IPS-NIHi7 (cell line): ENCODE measurements at regions not wholly inside any gene's neighbourhood (a gene's known extent, or its start where the extent isn't known, plus 50 kb on each side); places are given as distances from the start of the nearest gene placed in this dataset.
"Not testable (repeated sequence)": the region's sequence is repeated elsewhere in the genome, so short reads cannot be mapped to it uniquely, and the experiment has no call there.

ENCODE experiments used
- DNase-seq: peaks from one replicate; pipeline ENCODE4 v3.0.0; 2012; ENCODE audit warnings: mixed read lengths; ENCODE audit errors: extremely low spot score

GRCh38 chr4:181063212-181063611 lies 1180.0 kb upstream of the TENM3 start:
- no peak for DNase-seq

DNA sequence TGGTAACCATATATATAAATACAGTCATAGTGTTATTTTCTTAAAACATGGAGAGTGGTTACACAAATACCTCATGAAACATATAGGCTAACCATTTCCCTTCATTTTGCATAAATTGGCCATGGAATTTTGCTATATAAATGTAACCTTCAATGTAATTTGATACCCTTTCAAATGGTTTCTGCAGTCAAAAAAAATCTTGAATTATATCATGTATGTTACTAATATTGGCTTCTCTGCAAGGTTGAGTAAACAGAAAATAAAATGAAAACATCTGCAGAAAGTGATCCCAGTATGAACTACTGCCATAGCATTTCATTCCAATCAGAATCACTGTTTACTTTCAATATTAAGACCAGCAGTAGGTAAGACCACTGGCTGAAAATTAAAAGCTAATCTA lies 1165.9 kb upstream of the TENM3 start:
- DNase-seq = no peak

GRCh38 chr4:181078196-181078595 lies 1165.0 kb upstream of the TENM3 start:
- no peak for DNase-seq

DNA sequence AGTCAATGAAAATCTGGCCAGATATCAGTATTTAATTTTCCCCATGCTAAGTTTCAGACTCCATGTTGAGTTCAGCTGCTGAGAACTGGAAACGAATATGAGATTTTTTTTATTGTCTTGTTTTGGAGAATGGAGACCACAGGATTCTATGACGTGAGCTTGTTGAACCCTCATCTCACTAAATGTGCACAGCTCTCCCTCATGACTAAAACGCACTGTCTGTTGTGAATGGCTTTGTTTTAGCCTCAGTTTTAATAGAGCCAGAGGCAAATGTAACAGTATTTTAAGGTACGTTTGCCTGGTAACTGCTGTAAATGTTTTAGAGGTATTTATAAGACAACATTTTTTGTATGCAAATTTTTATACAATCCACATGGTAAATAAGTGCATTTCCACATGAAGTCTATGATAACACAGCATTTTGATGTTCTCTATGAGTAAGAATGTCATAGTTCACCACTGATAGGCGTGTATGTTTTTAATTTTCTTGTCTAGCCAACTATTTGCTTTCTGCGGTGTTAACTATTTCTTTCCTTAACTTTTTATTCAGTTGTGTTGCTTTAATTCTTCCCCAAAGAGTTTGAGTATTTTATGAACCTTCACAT lies 1159.3 kb upstream of the TENM3 start:
- DNase-seq = no peak

DNA sequence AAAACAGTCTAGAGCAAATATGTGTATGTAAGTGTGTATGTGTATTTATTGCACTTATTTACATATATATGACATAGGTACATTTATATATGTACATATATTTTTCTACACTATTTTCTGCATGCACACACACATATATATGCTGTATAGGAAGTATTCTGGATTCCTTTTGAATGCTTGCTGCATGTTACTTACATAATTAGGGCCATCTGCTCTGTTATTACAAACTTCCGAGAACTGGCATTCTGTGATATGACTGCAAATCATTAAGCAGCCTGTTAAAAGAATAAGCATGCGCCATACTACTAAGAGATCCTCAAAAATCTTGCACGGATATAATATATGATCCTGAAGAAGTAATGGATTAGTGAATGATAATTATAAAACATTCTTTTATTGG lies 1157.6 kb upstream of the TENM3 start:
- DNase-seq = no peak

DNA sequence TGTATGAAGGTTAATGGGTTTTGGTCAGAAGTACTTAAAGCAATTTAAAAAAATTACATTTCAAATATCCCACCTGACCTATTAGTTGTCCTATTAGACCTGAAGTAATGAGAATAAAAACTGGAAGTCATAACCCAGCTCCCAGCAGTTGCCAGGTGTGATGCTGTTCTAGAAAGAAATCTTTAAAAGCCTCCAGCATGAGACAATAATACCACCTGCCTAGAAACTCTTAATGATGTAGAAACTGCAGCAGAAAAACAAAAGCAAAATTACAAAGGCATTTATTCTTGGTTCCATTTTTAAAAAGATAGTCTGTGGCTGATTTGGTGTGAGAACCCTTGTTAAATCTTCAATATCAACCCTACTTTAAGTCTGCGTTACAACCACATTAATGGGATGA lies 1137.7 kb upstream of the TENM3 start:
- no peak for DNase-seq

GRCh38 chr4:181106398-181106797 lies 1136.8 kb upstream of the TENM3 start:
- no peak for DNase-seq

DNA sequence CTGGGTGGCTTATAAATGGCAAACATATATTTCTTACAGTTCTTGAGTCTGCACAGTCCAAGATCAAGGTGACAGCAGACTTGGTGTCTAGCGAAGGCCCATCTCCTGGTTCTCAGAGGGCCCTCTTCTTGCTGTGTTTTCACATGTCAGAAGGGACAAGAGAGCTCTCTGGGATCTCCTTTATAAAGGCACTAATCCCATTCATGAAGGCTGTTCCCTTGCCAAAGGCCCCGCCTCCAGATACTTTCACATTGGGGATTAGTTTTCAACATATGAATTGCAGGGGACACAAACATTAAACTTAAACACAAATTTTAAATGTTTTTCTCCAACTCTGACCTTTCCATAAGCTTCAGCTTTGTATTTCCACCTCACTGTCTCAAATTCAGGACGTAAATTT lies 1135.0 kb upstream of the TENM3 start:
- DNase-seq = no peak

GRCh38 chr4:181119186-181119585 lies 1124.0 kb upstream of the TENM3 start:
- DNase-seq = no peak

DNA sequence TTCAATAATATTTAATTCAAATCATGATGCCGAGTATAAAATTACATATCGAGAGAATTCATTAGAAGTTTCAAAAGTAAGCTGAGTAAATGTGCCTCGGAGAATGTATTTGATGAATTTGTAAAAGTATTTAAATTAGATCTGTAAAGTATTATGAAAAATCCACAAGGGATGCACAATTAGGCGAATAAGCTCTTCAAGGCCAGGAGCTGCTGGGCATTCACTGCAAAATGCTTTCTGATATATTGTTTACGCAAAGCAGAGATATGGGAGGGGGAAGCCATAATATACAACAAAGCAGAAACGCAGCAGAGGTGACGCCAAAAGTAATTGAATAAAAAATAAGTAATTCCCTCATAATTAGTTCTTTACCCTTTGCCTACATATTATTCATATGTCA lies 1121.5 kb upstream of the TENM3 start:
- no peak for DNase-seq

DNA sequence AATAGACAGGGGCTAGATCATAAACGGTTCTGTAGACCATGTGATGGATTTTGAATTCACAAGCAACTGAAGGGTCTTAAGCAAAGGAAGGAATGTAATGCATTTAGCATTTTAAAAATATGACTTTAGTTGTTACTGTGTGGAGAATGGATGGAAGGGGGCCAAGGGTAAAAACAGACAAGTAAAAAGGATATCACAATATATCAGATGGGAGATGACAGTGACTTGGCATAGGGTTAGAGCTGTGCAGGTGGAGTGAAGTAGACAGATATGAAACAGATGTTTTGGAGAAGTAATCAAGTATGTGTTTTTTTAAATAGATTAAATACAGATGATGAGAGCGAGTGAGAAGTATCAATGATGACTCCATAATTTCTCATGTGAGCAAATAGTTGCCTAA lies 1116.0 kb upstream of the TENM3 start:
- no peak for DNase-seq

DNA sequence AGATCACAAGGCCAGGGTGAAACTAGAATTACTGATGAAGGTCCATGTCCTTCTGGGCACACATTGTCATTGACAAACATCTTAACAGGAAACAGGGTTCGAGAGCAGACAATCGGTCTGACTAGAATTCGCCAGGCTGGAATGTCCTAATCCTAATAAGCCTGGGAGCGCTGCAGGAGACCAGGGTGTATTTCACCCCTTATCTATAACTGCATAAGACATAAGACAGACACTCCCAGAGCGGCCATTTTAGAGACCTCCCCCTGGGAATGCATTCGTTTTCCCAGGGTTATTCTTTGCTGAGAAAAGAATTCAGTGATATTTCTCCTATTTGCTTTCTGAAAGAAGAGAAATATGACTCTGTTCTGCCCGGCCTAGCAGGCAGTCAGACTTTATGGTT lies 1112.9 kb upstream of the TENM3 start:
- not testable (repeated sequence) for DNase-seq

GRCh38 chr4:181137351-181137750 lies 1105.9 kb upstream of the TENM3 start:
- DNase-seq = no peak

- no peak for DNase-seq
Observed at GRCh38 chr4:181138116-181138515, 1105.1 kb upstream of the TENM3 start.

DNA sequence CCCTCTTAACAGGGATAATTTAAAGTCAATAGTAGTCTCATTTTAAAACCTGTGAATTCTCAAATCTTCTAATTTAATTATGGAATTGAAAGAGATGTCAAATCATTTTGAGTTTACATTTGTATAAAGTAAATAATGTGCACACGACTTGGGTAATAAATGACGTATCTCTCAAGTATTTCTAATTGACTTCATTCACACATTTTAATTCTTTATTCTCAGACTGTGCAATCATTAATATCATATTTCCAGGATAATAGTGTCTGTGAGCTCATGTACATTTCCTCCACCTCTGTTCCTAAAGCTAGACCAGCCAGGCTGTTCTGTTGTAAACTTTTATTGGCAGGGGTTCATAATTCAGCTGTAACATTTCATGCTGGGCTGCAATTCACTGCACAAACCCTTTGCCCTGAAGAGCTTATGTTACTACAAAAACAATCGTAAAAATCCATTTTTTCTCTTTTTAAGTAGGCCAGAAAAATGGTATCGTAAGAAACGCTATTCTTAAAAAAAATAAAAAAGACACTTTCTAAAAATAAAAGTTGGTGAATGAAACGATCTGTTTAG lies 1103.1 kb upstream of the TENM3 start:
- DNase-seq = no peak

GRCh38 chr4:181143250-181143854 lies 1099.8 kb upstream of the TENM3 start:
- peak; percentile 60 for DNase-seq

DNA sequence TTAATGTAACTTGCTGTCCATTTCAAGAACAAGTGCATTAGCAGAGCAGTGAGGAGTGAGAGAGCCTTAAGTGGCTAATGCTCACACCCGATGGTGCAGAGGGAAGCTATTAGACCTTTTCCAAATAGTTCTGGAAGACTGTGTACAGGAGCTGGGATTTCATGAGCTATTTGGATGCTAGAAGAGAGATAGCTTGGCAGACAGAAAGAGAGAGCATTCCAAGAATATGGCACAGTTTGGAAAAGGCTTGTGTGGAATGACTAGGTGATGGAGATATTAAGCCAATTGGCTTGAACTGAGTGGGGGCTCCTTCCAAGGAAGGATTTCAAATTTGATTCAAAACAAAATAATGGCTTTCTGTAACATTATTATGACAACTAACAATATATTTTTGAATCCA lies 1097.2 kb upstream of the TENM3 start:
- no peak for DNase-seq

- no peak for DNase-seq
Observed at GRCh38 chr4:181147416-181147951, 1095.7 kb upstream of the TENM3 start.

DNA sequence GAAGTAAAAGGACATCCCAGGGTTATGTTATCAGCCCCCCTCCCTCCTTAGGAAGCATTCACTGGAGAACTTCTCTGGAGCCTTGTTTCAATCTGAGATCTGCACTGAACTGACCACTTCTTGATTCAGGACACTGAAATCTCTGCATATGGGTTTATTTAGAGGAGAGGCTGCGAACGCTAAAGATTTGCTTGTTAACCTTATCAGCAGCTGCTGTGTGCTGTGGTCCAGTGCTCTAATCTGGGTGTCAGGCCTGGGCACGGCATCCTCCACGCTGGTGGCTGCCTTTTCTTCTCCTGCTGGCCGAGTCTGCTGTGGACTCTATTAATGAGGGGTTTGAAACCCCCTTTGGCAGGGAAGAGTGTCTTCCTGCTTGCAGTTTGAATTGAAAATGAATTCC lies 1094.7 kb upstream of the TENM3 start:
- no peak for DNase-seq

- DNase-seq = no peak
Observed at GRCh38 chr4:181150191-181150590, 1093.0 kb upstream of the TENM3 start.

- no peak for DNase-seq
Observed at GRCh38 chr4:181151856-181152255, 1091.3 kb upstream of the TENM3 start.

DNA sequence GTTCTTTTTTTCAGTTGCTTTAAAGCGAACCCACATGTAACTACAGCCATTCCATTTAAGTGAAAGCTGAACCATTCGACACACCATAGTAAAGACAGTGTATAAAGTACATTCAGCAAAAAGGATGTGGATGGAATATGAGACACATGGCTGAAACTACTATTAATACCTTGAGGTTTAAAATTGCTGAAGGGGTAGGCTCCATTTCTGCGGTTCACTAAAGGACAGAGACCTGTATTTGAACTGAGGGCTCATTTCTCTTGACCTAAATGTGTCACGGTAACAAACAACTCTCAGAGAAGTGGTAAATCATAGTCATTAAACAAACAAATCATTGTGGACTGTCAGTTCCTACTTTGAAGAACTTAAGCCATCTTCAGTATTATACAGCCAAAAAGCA lies 1085.6 kb upstream of the TENM3 start:
- no peak for DNase-seq

DNA sequence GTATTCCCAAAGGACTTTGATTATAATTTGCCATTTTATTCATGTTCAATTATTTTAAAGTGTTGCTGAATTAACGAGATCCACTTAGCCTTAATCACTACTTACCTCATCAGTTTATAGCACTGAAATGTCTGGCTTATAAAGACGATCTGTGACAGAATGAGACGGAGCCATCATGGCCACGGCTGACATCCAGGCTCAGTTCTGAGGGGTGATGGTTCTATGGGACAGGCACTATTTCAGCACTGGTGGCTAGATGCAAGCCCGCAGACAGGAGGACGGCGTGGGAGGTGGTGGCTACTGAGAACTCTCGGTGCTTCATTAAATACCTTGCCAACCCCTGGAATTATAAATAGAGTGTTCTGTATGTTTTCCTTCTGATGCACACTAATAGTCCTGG lies 1084.2 kb upstream of the TENM3 start:
- DNase-seq = no peak
